NCI-H187 (cell line): ENCODE measurements at regions not wholly inside any gene's neighbourhood (a gene's known extent, or its start where the extent isn't known, plus 50 kb on each side); places are given as distances from the start of the nearest gene placed in this dataset.
"Not testable (repeated sequence)": the region's sequence is repeated elsewhere in the genome, so short reads cannot be mapped to it uniquely, and the experiment has no call there.

Experiments used
- DNase-seq, 2 experiments: peaks; one replicate each; lab custom pipeline; 2025; lab: John Stamatoyannopoulos, UW

- DNase-seq = no peak
Measured at GRCh38 chr17:72366626-72367025, 245.8 kb downstream of the SOX9 start.

- DNase-seq = no peak
Measured at GRCh38 chr17:72368191-72368590, 247.4 kb downstream of the SOX9 start.

GRCh38 chr17:72369366-72369765 is 248.5 kb downstream of the SOX9 start:
- DNase-seq = no peak

- no peak for DNase-seq
Measured at GRCh38 chr17:72370819-72371218, 250.0 kb downstream of the SOX9 start.

GRCh38 chr17:72372185-72372584 is 251.4 kb downstream of the SOX9 start:
- DNase-seq = no peak

- no peak for DNase-seq
Measured at GRCh38 chr17:72373910-72374741, 253.3 kb downstream of the SOX9 start.

GRCh38 chr17:72376526-72377345 is 255.9 kb downstream of the SOX9 start:
- no peak for DNase-seq

GRCh38 chr17:72378414-72379390 is 257.9 kb downstream of the SOX9 start:
- DNase-seq = no peak

GRCh38 chr17:72379516-72379915 is 258.7 kb downstream of the SOX9 start:
- DNase-seq = no peak

GRCh38 chr17:72380120-72380519 is 259.3 kb downstream of the SOX9 start:
- DNase-seq = no peak

- DNase-seq = no peak
Measured at GRCh38 chr17:72380737-72381136, 259.9 kb downstream of the SOX9 start.

- DNase-seq = peak; percentile 33 to 49
Measured at GRCh38 chr17:72381597-72382397, 261.0 kb downstream of the SOX9 start.

- no peak for DNase-seq
Measured at GRCh38 chr17:72382971-72383722, 262.3 kb downstream of the SOX9 start.

GRCh38 chr17:72385475-72385874 is 264.7 kb downstream of the SOX9 start:
- no peak for DNase-seq

- DNase-seq = not testable (repeated sequence)
Measured at GRCh38 chr17:72386173-72386572, 265.4 kb downstream of the SOX9 start.

GRCh38 chr17:72386619-72387237 is 265.9 kb downstream of the SOX9 start:
- DNase-seq = no peak

- DNase-seq = no peak
Measured at GRCh38 chr17:72387487-72387886, 266.7 kb downstream of the SOX9 start.

GRCh38 chr17:72387969-72388368 is 267.1 kb downstream of the SOX9 start:
- no peak for DNase-seq

- DNase-seq = no peak
Measured at GRCh38 chr17:72388765-72389473, 268.1 kb downstream of the SOX9 start.
